Karpas-422 (cell line): ENCODE measurements at regions not wholly inside any gene's neighbourhood (a gene's known extent, or its start where the extent isn't known, plus 50 kb on each side); places are given as distances from the start of the nearest gene placed in this dataset.

Experiments
- DNase-seq: peaks from one replicate; pipeline ENCODE4 v3.0.0-alpha.2; 2015
- H2AFZ ChIP-seq: fragments of 200-600 bp; sonication (generic); 2 replicates; pipeline ENCODE4 v1.6.1; 2014; ENCODE audit warnings: antibody characterized with exemption, low read length, mixed read lengths
- H3K27ac ChIP-seq: fragments of 200-600 bp; sonication (generic); 2 replicates; pipeline ENCODE4 v1.5.1; 2014; ENCODE audit warnings: mild to moderate bottlenecking, low read length, moderate library complexity
- H3K27me3 ChIP-seq: fragments of 200-600 bp; sonication (generic); 2 replicates; pipeline ENCODE4 v1.6.1; 2014; ENCODE audit warnings: low read length, mixed read lengths
- H3K36me3 ChIP-seq: fragments of 200-600 bp; sonication (generic); 2 replicates; pipeline ENCODE4 v1.6.1; 2014; ENCODE audit warnings: low read length, mixed read lengths; ENCODE audit not compliant: insufficient read depth
- H3K4me1 ChIP-seq: fragments of 200-600 bp; sonication (generic); 2 replicates; pipeline ENCODE4 v1.6.1; 2014; ENCODE audit warnings: mild to moderate bottlenecking, low read length, mixed read lengths
- H3K4me2 ChIP-seq: fragments of 200-600 bp; sonication (generic); 2 replicates; pipeline ENCODE4 v1.6.1; 2014; ENCODE audit warnings: low read length, low read depth, mild to moderate bottlenecking; ENCODE audit not compliant: poor library complexity, severe bottlenecking
- H3K4me3 ChIP-seq: fragments of 200-600 bp; sonication (generic); 2 replicates; pipeline ENCODE4 v1.5.1; 2014; ENCODE audit warnings: mild to moderate bottlenecking, antibody characterized with exemption, low read length, mixed read lengths
- H3K79me2 ChIP-seq: fragments of 200-600 bp; sonication (generic); 2 replicates; pipeline ENCODE4 v1.6.1; 2014; ENCODE audit warnings: mild to moderate bottlenecking, low read length, mixed read lengths
- H3K9ac ChIP-seq: fragments of 200-600 bp; sonication (generic); 2 replicates; pipeline ENCODE4 v1.6.0; 2014; ENCODE audit warnings: low read length
- H3K9me2 ChIP-seq: fragments of 200-600 bp; sonication (generic), shearing (Covaris generic); replicated peaks from 2 replicates; pipeline ENCODE4 v1.6.0; 2014; ENCODE audit warnings: mild to moderate bottlenecking, low read length, moderate library complexity; ENCODE audit not compliant: insufficient read depth
- H3K9me3 ChIP-seq: fragments of 300-700, 200-600 bp; sonication (generic); 2 replicates; pipeline ENCODE4 v1.6.1; 2014; ENCODE audit warnings: low read length, mixed read lengths
- H4K20me1 ChIP-seq: fragments of 200-600 bp; sonication (generic); 2 replicates; pipeline ENCODE4 v1.6.1; 2014; ENCODE audit warnings: mild to moderate bottlenecking, antibody characterized with exemption, low read length, low read depth; ENCODE audit not compliant: insufficient read depth

- Histone ChIP-seq H3K9me2 (no peaks in the 10 kb centered on the region), H3K27ac (no peak overlapping the region), H3K36me3 (no peaks in the 10 kb centered on the region), H3K9ac (no peak overlapping the region), H3K27me3 (no peaks in the 10 kb centered on the region), H3K4me1 (no peaks in the 10 kb centered on the region), H3K4me3 (no peak overlapping the region), H3K79me2 (no peaks in the 10 kb centered on the region), H4K20me1 (no peaks in the 10 kb centered on the region), H3K9me3 (peaks cover 13% of the 10 kb centered on the region), H2AFZ (no peak overlapping the region), H3K4me2 (no peak overlapping the region)
- no peak for DNase-seq
These were observed 297.4 kb downstream of the ANKRD50 start for GRCh38 chr4:124415146-124415545.

DNA sequence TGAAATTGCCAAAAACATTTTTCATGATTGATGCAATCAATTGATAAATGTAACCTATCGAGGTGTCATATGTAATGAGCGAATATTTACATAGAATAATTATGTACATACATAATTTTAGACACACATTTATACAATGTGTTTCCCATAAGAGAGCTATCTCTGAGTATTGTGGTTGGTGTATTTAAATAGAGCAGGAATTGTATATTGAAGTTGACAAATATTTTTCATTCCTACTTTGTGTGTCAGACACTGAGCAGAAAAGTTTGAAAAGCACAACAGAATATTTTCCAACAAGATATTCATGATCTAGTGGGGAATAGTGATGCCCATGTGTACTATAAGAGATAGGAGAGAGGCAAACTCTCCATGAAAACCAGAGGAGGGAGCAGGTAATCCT, 295.2 kb downstream of the ANKRD50 start:
- DNase-seq = no peak
- no peaks in the 10 kb centered on the region for H3K27me3 ChIP-seq
- H3K36me3 ChIP-seq = no peaks in the 10 kb centered on the region
- H4K20me1 ChIP-seq = no peaks in the 10 kb centered on the region
- H3K4me3 ChIP-seq = no peak overlapping the region
- H3K27ac ChIP-seq = no peak overlapping the region
- no peak overlapping the region for H3K4me2 ChIP-seq
- H3K9me3 ChIP-seq = peaks cover 5% of the 10 kb centered on the region; the same call in 1 of the 2 replicates
- H2AFZ ChIP-seq = no peak overlapping the region
- no peaks in the 10 kb centered on the region for H3K79me2 ChIP-seq
- no peaks in the 10 kb centered on the region for H3K4me1 ChIP-seq
- no peak overlapping the region for H3K9ac ChIP-seq
- H3K9me2 ChIP-seq = no peaks in the 10 kb centered on the region

DNA sequence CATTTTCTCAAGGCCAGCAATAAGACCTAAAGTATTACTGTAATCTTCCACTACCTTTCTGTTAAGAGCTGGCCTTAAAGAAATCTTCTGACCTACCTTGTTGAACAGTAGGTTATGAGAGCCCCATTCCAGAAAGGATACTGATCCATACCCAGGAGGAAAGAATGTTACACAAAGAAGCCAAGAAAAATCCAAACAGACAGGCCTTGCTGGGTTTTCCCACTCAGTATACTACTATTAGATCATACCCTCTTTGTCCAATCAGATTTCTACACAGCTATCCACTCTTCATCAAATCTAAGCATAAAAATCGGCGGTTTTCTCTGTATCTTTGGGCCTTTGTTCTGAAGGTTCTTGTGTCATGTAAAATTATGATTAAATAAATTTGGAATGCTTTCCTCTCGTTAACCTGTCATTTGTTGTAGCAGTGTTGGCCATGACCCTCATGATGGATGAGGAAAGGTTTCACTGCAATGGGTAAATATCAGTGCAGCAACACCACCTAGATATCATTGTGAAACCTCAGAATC, 292.3 kb downstream of the ANKRD50 start:
- Histone ChIP-seq H3K9me3 (peaks cover 5% of the 10 kb centered on the region; the same call in 1 of the 2 replicates), H3K36me3 (no peaks in the 10 kb centered on the region), H3K4me1 (no peaks in the 10 kb centered on the region), H2AFZ (no peak overlapping the region), H4K20me1 (no peaks in the 10 kb centered on the region), H3K4me2 (no peak overlapping the region), H3K27ac (no peak overlapping the region), H3K9me2 (no peaks in the 10 kb centered on the region), H3K27me3 (no peaks in the 10 kb centered on the region), H3K79me2 (no peaks in the 10 kb centered on the region), H3K9ac (no peak overlapping the region), H3K4me3 (no peak overlapping the region)
- no peak for DNase-seq

DNA sequence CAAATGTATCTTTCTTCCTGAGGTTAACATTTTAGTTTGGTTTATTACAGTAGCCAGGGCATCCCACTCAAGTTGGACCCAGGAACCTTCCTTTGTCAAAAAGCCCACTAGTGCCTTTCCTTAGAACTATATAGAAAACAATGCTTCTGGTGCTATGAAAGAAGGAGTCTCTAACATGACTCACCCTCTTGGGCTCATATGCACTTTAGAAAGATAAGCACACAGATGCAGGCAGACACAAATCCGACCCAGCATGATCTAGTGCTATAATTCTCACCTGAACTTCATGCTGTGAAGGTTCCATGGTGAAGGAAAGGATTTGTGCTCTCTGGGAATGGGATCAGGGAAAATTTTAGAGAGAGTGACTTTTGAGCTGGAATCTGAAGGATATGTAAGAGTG, 289.4 kb downstream of the ANKRD50 start:
- Histone ChIP-seq H4K20me1 (no peaks in the 10 kb centered on the region), H2AFZ (no peak overlapping the region), H3K79me2 (no peaks in the 10 kb centered on the region), H3K9me3 (peaks cover 1% of the 10 kb centered on the region; the same call in 1 of the 2 replicates), H3K9ac (no peak overlapping the region), H3K4me2 (no peak overlapping the region), H3K4me3 (no peak overlapping the region), H3K9me2 (no peaks in the 10 kb centered on the region), H3K36me3 (no peaks in the 10 kb centered on the region), H3K27ac (no peak overlapping the region), H3K27me3 (no peaks in the 10 kb centered on the region), H3K4me1 (no peaks in the 10 kb centered on the region)
- DNase-seq = no peak

DNA sequence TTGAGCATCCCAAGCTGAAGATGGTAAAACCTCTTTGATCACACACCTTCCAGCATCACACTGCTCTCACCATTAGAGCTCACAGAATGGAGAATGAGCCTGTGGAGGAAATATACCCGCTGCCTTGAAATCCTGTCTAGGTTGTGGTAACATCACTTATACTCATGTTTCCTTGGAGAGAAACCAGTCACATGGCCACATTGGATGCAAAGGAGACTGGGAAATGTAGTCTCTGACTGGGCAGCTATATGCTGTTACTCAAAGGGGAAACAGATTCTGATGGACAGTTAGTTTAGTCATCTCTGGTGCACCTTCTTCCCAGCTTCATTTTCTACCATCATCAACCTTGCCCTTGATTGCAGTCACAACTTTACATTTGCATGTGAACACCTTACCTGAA, 286.3 kb downstream of the ANKRD50 start:
- no peaks in the 10 kb centered on the region for H3K4me1 ChIP-seq
- no peak overlapping the region for H3K27ac ChIP-seq
- no peak overlapping the region for H2AFZ ChIP-seq
- no peak overlapping the region for H3K4me3 ChIP-seq
- no peaks in the 10 kb centered on the region; the same call in 1 of the 2 replicates for H3K9me3 ChIP-seq
- no peaks in the 10 kb centered on the region for H3K27me3 ChIP-seq
- no peaks in the 10 kb centered on the region for H3K79me2 ChIP-seq
- no peak overlapping the region for H3K9ac ChIP-seq
- no peaks in the 10 kb centered on the region for H3K9me2 ChIP-seq
- no peak for DNase-seq
- no peaks in the 10 kb centered on the region for H4K20me1 ChIP-seq
- H3K36me3 ChIP-seq = no peaks in the 10 kb centered on the region
- no peak overlapping the region for H3K4me2 ChIP-seq

DNA sequence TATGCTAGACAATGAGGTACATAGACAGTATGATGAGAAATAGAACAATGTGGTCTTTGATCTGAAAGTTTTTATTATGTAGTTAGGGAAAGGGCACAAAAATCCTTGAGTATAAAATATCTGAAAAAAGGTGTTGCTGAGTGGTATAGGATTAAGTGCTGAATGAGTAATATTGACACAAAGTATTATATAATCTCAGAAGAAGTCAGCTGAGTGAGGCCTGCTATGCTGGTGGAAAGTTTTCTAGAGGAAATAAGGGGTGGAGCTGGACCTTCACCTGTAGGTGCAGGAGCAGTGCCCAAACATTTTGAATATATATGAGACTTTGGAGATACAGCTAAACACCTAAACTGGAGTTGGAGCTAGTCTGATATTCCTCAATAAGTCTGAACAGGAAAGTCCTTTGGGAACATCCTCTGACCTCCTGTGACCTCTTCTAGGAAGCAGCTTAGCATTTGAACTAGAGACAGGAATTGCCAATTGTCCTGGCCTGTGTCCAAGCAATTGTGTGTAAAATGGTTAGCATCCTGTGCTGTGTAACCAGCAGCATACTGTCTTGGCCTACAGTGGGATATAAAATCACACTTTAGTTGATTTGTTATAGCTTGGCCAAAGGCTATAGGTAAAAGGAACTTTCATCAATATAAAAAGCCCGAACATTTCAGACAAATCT, 285.3 kb downstream of the ANKRD50 start:
- no peak overlapping the region for H3K4me3 ChIP-seq
- H3K27me3 ChIP-seq = no peaks in the 10 kb centered on the region
- H2AFZ ChIP-seq = no peak overlapping the region
- no peaks in the 10 kb centered on the region for H4K20me1 ChIP-seq
- H3K9me3 ChIP-seq = no peaks in the 10 kb centered on the region; the same call in 1 of the 2 replicates
- DNase-seq = no peak
- no peak overlapping the region for H3K27ac ChIP-seq
- no peaks in the 10 kb centered on the region for H3K9me2 ChIP-seq
- H3K4me2 ChIP-seq = no peak overlapping the region
- H3K9ac ChIP-seq = no peak overlapping the region
- H3K79me2 ChIP-seq = no peaks in the 10 kb centered on the region
- H3K36me3 ChIP-seq = no peaks in the 10 kb centered on the region
- H3K4me1 ChIP-seq = no peaks in the 10 kb centered on the region

DNA sequence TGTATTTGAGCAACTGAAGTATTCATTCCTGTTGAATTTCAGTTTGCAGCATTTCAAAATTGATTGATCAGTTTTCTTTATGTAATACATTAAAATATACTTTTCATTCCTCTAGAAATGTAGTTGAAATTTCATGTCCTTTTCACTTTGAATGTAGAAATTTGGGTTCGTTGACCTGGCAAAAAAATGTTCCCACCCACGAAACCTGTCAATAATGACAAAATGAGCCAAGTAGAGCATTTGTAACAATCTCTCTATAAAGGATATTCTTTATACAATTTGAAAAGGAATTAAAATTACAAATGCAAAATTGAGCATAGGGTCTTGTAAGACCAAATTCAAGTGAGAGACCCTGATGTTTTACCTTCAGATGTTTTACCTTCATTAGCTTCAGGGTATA, 283.9 kb downstream of the ANKRD50 start:
- DNase-seq = no peak
- no peaks in the 10 kb centered on the region for H3K4me1 ChIP-seq
- H2AFZ ChIP-seq = no peak overlapping the region
- H4K20me1 ChIP-seq = no peaks in the 10 kb centered on the region
- no peaks in the 10 kb centered on the region for H3K36me3 ChIP-seq
- no peaks in the 10 kb centered on the region for H3K9me3 ChIP-seq
- H3K4me3 ChIP-seq = no peak overlapping the region
- H3K9me2 ChIP-seq = no peaks in the 10 kb centered on the region
- no peaks in the 10 kb centered on the region for H3K79me2 ChIP-seq
- H3K9ac ChIP-seq = no peak overlapping the region
- no peak overlapping the region for H3K4me2 ChIP-seq
- H3K27ac ChIP-seq = no peak overlapping the region
- H3K27me3 ChIP-seq = no peaks in the 10 kb centered on the region

DNA sequence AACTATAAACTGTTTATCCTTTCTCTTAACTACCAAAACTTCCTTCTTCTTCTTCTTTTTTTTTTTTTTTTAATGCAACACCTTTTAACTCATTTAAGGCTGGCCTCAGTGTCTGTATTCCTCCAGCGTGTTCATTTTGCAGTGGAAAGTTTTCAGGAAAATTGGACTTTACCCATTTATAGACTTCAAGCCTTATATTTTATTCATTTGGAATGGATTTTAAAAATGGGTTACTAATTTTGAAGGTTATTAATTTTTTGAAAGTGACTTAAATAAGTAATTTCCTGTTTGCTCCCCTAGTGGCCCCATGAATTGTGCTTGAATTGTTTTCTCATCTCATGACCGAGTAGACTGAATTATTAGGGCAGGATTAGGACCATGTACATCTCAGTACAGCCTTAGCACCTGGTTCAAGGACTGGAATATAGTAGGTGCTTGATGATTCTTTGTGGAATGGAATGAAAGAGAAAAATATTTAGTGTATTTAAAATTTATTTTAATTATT, 282.7 kb downstream of the ANKRD50 start:
- H3K9me2 ChIP-seq = no peaks in the 10 kb centered on the region
- DNase-seq = no peak
- no peaks in the 10 kb centered on the region for H3K27me3 ChIP-seq
- no peaks in the 10 kb centered on the region for H3K9me3 ChIP-seq
- no peak overlapping the region for H3K9ac ChIP-seq
- H2AFZ ChIP-seq = no peak overlapping the region
- no peaks in the 10 kb centered on the region for H3K79me2 ChIP-seq
- H3K4me1 ChIP-seq = no peaks in the 10 kb centered on the region
- no peaks in the 10 kb centered on the region for H3K36me3 ChIP-seq
- H3K4me2 ChIP-seq = no peak overlapping the region
- no peaks in the 10 kb centered on the region for H4K20me1 ChIP-seq
- H3K27ac ChIP-seq = no peak overlapping the region
- H3K4me3 ChIP-seq = no peak overlapping the region
